NCI-H345 treated with DMSO at 0.1 percent for 48 hours (cell line): ENCODE measurements at regions not wholly inside any gene's neighbourhood (a gene's known extent, or its start where the extent isn't known, plus 50 kb on each side); places are given as distances from the start of the nearest gene placed in this dataset.

ENCODE experiments used
- DNase-seq: peaks from one replicate; lab custom pipeline; 2025; ENCODE audit not compliant: unreplicated experiment; lab: John Stamatoyannopoulos, UW

GRCh38 chr9:109830545-109830944 lies 50.5 kb downstream of the PALM2AKAP2 start:
- no peak for DNase-seq

- no peak for DNase-seq
Observed at GRCh38 chr9:109831998-109832658, 52.1 kb downstream of the PALM2AKAP2 start.

GRCh38 chr9:109834855-109835254 lies 54.9 kb downstream of the PALM2AKAP2 start:
- DNase-seq, result no peak

GRCh38 chr9:109843641-109844040 lies 63.6 kb downstream of the PALM2AKAP2 start:
- no peak for DNase-seq

GRCh38 chr9:109845226-109845625 lies 65.2 kb downstream of the PALM2AKAP2 start:
- DNase-seq, result no peak

GRCh38 chr9:109846776-109847175 lies 66.8 kb downstream of the PALM2AKAP2 start:
- DNase-seq, result no peak

- DNase-seq, result no peak
Observed at GRCh38 chr9:109852556-109852955, 72.6 kb downstream of the PALM2AKAP2 start.

- DNase-seq, result no peak
Observed at GRCh38 chr9:109855540-109855939, 75.5 kb downstream of the PALM2AKAP2 start.

GRCh38 chr9:109856785-109857184 lies 76.8 kb downstream of the PALM2AKAP2 start:
- no peak for DNase-seq

GRCh38 chr9:109857336-109857735 lies 77.3 kb downstream of the PALM2AKAP2 start:
- no peak for DNase-seq

- no peak for DNase-seq
Observed at GRCh38 chr9:109859447-109859846, 79.4 kb downstream of the PALM2AKAP2 start.

GRCh38 chr9:109860521-109860920 lies 80.5 kb downstream of the PALM2AKAP2 start:
- no peak for DNase-seq

- DNase-seq, result no peak
Observed at GRCh38 chr9:109861499-109861898, 81.5 kb downstream of the PALM2AKAP2 start.

- no peak for DNase-seq
Observed at GRCh38 chr9:109861918-109862317, 81.9 kb downstream of the PALM2AKAP2 start.

GRCh38 chr9:109862452-109862851 lies 82.5 kb downstream of the PALM2AKAP2 start:
- no peak for DNase-seq

- no peak for DNase-seq
Observed at GRCh38 chr9:109863961-109864360, 84.0 kb downstream of the PALM2AKAP2 start.

- no peak for DNase-seq
Observed at GRCh38 chr9:109865521-109865920, 85.5 kb downstream of the PALM2AKAP2 start.

GRCh38 chr9:109868207-109868606 lies 88.2 kb downstream of the PALM2AKAP2 start:
- no peak for DNase-seq

GRCh38 chr9:109868722-109869121 lies 88.7 kb downstream of the PALM2AKAP2 start:
- DNase-seq, result no peak

- no peak for DNase-seq
Observed at GRCh38 chr9:109870365-109870764, 90.4 kb downstream of the PALM2AKAP2 start.

- no peak for DNase-seq
Observed at GRCh38 chr9:109872901-109873300, 92.9 kb downstream of the PALM2AKAP2 start.

- no peak for DNase-seq
Observed at GRCh38 chr9:109875495-109876129, 95.6 kb downstream of the PALM2AKAP2 start.
